ENCODE measurements at regions not wholly inside any gene's neighbourhood (a gene's known extent, or its start where the extent isn't known, plus 50 kb on each side); places are given as distances from the start of the nearest gene placed in this dataset.

GRCh38 chr5:56513141-56513540 is 280.0 kb upstream of the ANKRD55 start:
- DNase-seq (ENCODE audit: low spot score) = no peak

GRCh38 chr5:56512313-56512996 is 279.3 kb upstream of the ANKRD55 start:
- DNase-seq (ENCODE audit: low spot score) = no peak

- DNase-seq (ENCODE audit: low spot score) = no peak
These were observed 278.3 kb upstream of the ANKRD55 start for GRCh38 chr5:56511326-56511841.

- DNase-seq (ENCODE audit: low spot score) = no peak
These were observed 275.1 kb upstream of the ANKRD55 start for GRCh38 chr5:56508249-56508648.

- DNase-seq (ENCODE audit: low spot score) = no peak
These were observed 274.3 kb upstream of the ANKRD55 start for GRCh38 chr5:56507351-56507930.

- no peak for DNase-seq (ENCODE audit: low spot score)
These were observed 273.3 kb upstream of the ANKRD55 start for GRCh38 chr5:56506211-56506965.

GRCh38 chr5:56503929-56504328 is 270.8 kb upstream of the ANKRD55 start:
- no peak for DNase-seq (ENCODE audit: low spot score)

- DNase-seq (ENCODE audit: low spot score) = no peak
These were observed 268.8 kb upstream of the ANKRD55 start for GRCh38 chr5:56501781-56502557.

GRCh38 chr5:56499901-56500300 is 266.8 kb upstream of the ANKRD55 start:
- no peak for DNase-seq (ENCODE audit: low spot score)

GRCh38 chr5:56499491-56499890 is 266.4 kb upstream of the ANKRD55 start:
- no peak for DNase-seq (ENCODE audit: low spot score)

GRCh38 chr5:56498759-56499395 is 265.7 kb upstream of the ANKRD55 start:
- DNase-seq (ENCODE audit: low spot score) = no peak

GRCh38 chr5:56496581-56497063 is 263.5 kb upstream of the ANKRD55 start:
- no peak for DNase-seq (ENCODE audit: low spot score)

- no peak for DNase-seq (ENCODE audit: low spot score)
These were observed 261.2 kb upstream of the ANKRD55 start for GRCh38 chr5:56494300-56494731.

GRCh38 chr5:56493766-56494165 is 260.6 kb upstream of the ANKRD55 start:
- DNase-seq (ENCODE audit: low spot score) = no peak

GRCh38 chr5:56493308-56493707 is 260.2 kb upstream of the ANKRD55 start:
- no peak for DNase-seq (ENCODE audit: low spot score)

GRCh38 chr5:56492812-56493211 is 259.7 kb upstream of the ANKRD55 start:
- DNase-seq (ENCODE audit: low spot score) = no peak

- DNase-seq (ENCODE audit: low spot score) = peak; percentile 52
These were observed 257.9 kb upstream of the ANKRD55 start for GRCh38 chr5:56490971-56491468.

GRCh38 chr5:56489272-56489671 is 256.1 kb upstream of the ANKRD55 start:
- DNase-seq (ENCODE audit: low spot score) = no peak

- no peak for DNase-seq (ENCODE audit: low spot score)
These were observed 254.5 kb upstream of the ANKRD55 start for GRCh38 chr5:56487528-56488115.

- no peak for DNase-seq (ENCODE audit: low spot score)
These were observed 249.2 kb upstream of the ANKRD55 start for GRCh38 chr5:56482363-56482762.

Measured in CD4-positive, alpha-beta T cell treated with Interleukin-15 for 4 hours (primary cell).